SK-N-SH treated with all-trans-retinoic acid at 6 μM for 48 hours (cell line): ENCODE measurements at regions not wholly inside any gene's neighbourhood (a gene's known extent, or its start where the extent isn't known, plus 50 kb on each side); places are given as distances from the start of the nearest gene placed in this dataset.

Experiments
- ARNTL ChIP-seq: fragments of 450-650 bp; formaldehyde crosslinking; IDR thresholded peaks from 2 replicates; pipeline ENCODE4 v1.5.0; 2020; ENCODE audit warnings: low read depth, mild to moderate bottlenecking, moderate library complexity, borderline replicate concordance
- CSDC2 ChIP-seq: fragments of 250-450 bp; sonication (Bioruptor Pico); IDR thresholded peaks from 2 replicates; pipeline ENCODE4 v1.5.0; 2020; ENCODE audit warnings: mild to moderate bottlenecking, moderate library complexity
- ESRRG ChIP-seq: fragments of 250-450 bp; sonication (Bioruptor Pico); IDR thresholded peaks from 2 replicates; pipeline ENCODE4 v1.6.1; 2021; ENCODE audit warnings: mild to moderate bottlenecking
- GLIS3 ChIP-seq: fragments of 250-450 bp; sonication (Bioruptor Pico); IDR thresholded peaks from 2 replicates; pipeline ENCODE4 v1.5.0; 2020; ENCODE audit warnings: mild to moderate bottlenecking, moderate library complexity
- RARB ChIP-seq: fragments of 250-450 bp; sonication (Bioruptor Pico); IDR thresholded peaks from 2 replicates; pipeline ENCODE4 v1.8.0; 2021; ENCODE audit warnings: mild to moderate bottlenecking, moderate library complexity
- TCF4 ChIP-seq: fragments of 250-450 bp; sonication (Bioruptor Pico); IDR thresholded peaks from 2 replicates; pipeline ENCODE4 v1.8.0; 2021; ENCODE audit warnings: mild to moderate bottlenecking, moderate library complexity, borderline replicate concordance
- TOX ChIP-seq: fragments of 250-450 bp; sonication (Bioruptor Pico); IDR thresholded peaks from 2 replicates; pipeline ENCODE4 v1.8.0; 2021; ENCODE audit warnings: mild to moderate bottlenecking, moderate library complexity, borderline replicate concordance
- ZFP30 ChIP-seq: fragments of 450-650 bp; formaldehyde crosslinking; IDR thresholded peaks from 2 replicates; pipeline ENCODE4 v1.5.0; 2022; ENCODE audit warnings: mild to moderate bottlenecking, moderate library complexity
- ZNF70 ChIP-seq: fragments of 450-650 bp; formaldehyde crosslinking; IDR thresholded peaks from 2 replicates; pipeline ENCODE4 v1.5.0; 2020; ENCODE audit warnings: mild to moderate bottlenecking, moderate library complexity
- ZNF8 ChIP-seq: fragments of 450-650 bp; formaldehyde crosslinking; IDR thresholded peaks from 2 replicates; pipeline ENCODE4 v1.5.0; 2020; ENCODE audit warnings: mild to moderate bottlenecking, moderate library complexity
- TF ChIP-seq, protein P1 (sequence below): fragments of 250-450 bp; sonication (Bioruptor Pico); IDR thresholded peaks from 2 replicates; pipeline ENCODE4 v1.5.1; 2021; ENCODE audit warnings: mild to moderate bottlenecking, moderate library complexity
- TF ChIP-seq, protein P2 (sequence below): fragments of 250-450 bp; sonication (Bioruptor Pico); IDR thresholded peaks from 2 replicates; pipeline ENCODE4 v1.8.0; 2021; ENCODE audit warnings: low read depth, mild to moderate bottlenecking, moderate library complexity, borderline replicate concordance
- TF ChIP-seq, protein P3 (sequence below): fragments of 250-450 bp; sonication (Bioruptor Pico); IDR thresholded peaks from 2 replicates; pipeline ENCODE4 v1.8.0; 2020; ENCODE audit warnings: mild to moderate bottlenecking, moderate library complexity, borderline replicate concordance

DNA sequence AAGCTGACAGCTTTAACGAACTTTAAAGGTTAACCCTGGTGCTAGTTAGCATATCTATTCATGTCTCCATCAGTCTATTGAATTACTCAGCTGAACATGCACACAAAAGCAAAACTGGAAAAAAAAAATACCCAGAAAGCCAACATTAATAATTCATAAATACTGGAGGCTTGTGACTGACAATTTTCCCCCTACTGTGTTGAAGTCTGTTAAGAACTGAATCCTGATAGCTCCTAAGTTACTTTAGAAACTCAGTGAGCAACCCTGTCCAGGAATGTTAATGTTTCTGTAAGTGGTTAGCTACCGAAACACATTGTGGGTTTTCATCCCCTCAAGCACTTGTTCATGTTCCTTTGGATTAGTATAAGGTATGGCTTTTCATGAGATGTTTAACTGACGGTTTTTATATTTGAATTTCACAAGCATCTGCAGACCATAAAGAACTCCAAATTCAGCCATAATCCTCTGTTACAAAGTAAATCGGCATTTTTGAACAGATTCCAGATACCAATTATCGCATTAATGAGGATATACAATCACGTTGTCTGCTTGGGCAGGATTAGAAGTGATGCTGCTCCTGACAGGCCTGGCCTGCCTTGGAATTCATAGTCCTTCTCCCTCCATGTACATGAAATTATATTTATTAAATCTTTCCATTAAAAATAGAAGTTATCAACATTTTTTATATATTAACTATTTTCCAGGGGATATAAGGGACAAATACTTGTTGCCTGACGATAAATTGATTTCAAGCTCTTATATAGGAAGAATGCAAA lies 331.2 kb downstream of the TLE4 start:
- TF ChIP-seq, protein P1, sequence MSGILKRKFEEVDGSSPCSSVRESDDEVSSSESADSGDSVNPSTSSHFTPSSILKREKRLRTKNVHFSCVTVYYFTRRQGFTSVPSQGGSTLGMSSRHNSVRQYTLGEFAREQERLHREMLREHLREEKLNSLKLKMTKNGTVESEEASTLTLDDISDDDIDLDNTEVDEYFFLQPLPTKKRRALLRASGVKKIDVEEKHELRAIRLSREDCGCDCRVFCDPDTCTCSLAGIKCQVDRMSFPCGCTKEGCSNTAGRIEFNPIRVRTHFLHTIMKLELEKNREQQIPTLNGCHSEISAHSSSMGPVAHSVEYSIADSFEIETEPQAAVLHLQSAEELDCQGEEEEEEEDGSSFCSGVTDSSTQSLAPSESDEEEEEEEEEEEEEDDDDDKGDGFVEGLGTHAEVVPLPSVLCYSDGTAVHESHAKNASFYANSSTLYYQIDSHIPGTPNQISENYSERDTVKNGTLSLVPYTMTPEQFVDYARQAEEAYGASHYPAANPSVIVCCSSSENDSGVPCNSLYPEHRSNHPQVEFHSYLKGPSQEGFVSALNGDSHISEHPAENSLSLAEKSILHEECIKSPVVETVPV (CRISPR knock-in tag): no peak
- TF ChIP-seq ZNF70 (CRISPR knock-in tag): no peak
- TF ChIP-seq, protein P2, sequence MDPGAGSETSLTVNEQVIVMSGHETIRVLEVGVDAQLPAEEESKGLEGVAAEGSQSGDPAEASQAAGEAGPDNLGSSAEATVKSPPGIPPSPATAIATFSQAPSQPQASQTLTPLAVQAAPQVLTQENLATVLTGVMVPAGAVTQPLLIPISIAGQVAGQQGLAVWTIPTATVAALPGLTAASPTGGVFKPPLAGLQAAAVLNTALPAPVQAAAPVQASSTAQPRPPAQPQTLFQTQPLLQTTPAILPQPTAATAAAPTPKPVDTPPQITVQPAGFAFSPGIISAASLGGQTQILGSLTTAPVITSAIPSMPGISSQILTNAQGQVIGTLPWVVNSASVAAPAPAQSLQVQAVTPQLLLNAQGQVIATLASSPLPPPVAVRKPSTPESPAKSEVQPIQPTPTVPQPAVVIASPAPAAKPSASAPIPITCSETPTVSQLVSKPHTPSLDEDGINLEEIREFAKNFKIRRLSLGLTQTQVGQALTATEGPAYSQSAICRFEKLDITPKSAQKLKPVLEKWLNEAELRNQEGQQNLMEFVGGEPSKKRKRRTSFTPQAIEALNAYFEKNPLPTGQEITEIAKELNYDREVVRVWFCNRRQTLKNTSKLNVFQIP (CRISPR knock-in tag): no peak
- no peak for TF ChIP-seq ARNTL (CRISPR knock-in tag)
- TF ChIP-seq, protein P3, sequence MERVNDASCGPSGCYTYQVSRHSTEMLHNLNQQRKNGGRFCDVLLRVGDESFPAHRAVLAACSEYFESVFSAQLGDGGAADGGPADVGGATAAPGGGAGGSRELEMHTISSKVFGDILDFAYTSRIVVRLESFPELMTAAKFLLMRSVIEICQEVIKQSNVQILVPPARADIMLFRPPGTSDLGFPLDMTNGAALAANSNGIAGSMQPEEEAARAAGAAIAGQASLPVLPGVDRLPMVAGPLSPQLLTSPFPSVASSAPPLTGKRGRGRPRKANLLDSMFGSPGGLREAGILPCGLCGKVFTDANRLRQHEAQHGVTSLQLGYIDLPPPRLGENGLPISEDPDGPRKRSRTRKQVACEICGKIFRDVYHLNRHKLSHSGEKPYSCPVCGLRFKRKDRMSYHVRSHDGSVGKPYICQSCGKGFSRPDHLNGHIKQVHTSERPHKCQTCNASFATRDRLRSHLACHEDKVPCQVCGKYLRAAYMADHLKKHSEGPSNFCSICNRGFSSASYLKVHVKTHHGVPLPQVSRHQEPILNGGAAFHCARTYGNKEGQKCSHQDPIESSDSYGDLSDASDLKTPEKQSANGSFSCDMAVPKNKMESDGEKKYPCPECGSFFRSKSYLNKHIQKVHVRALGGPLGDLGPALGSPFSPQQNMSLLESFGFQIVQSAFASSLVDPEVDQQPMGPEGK (CRISPR knock-in tag): no peak
- no peak for TF ChIP-seq TOX (CRISPR knock-in tag)
- no peak for TF ChIP-seq CSDC2 (CRISPR knock-in tag)
- no peak for TF ChIP-seq ESRRG (CRISPR knock-in tag)
- no peak for TF ChIP-seq GLIS3
- TF ChIP-seq ZNF8 (CRISPR knock-in tag): no peak
- no peak for TF ChIP-seq RARB (CRISPR knock-in tag)
- no peak for TF ChIP-seq ZFP30 (CRISPR knock-in tag)
- no peak for TF ChIP-seq TCF4 (CRISPR knock-in tag)
